ENCODE measurements at regions not wholly inside any gene's neighbourhood (a gene's known extent, or its start where the extent isn't known, plus 50 kb on each side); places are given as distances from the start of the nearest gene placed in this dataset.
"Not testable (repeated sequence)": the region's sequence is repeated elsewhere in the genome, so short reads cannot be mapped to it uniquely, and the experiment has no call there.

- TF ChIP-seq CTCF (conservative IDR thresholded peaks at IDR 0.05; ENCODE audit: low read length); EZH2phosphoT487 (IDR thresholded peaks at IDR 0.05; ENCODE audit: borderline replicate concordance): not testable (repeated sequence)
These were observed 125.3 kb downstream of the GOLGA6L4 start for GRCh38 chr15:84360902-84361301.
